ENCODE measurements at regions not wholly inside any gene's neighbourhood (a gene's known extent, or its start where the extent isn't known, plus 50 kb on each side); places are given as distances from the start of the nearest gene placed in this dataset.
"Not testable (repeated sequence)": the region's sequence is repeated elsewhere in the genome, so short reads cannot be mapped to it uniquely, and the experiment has no call there.

DNA sequence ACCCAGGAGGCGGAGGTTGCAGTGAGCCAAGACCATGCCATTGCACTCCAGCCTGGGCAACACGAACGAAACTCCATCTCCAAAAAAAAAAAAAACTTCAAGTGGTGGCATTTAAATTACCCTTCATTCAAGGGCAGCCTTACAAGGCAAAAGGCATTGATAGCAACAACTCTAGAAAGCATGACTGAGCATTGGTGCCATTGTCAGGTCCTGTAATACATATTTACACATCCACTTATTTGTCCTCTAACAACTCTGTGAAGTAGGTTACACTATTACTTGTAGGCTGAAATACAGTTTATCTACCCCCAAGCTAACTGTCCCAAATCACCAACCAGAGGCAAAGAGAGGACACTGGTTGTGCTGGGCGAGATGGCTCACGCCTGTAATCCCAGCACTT is 52.7 kb upstream of the LARP1 start:
- no peak for DNase-seq (ENCODE audit: low read depth in 2 of 3, low spot score in 2 of 3)

DNA sequence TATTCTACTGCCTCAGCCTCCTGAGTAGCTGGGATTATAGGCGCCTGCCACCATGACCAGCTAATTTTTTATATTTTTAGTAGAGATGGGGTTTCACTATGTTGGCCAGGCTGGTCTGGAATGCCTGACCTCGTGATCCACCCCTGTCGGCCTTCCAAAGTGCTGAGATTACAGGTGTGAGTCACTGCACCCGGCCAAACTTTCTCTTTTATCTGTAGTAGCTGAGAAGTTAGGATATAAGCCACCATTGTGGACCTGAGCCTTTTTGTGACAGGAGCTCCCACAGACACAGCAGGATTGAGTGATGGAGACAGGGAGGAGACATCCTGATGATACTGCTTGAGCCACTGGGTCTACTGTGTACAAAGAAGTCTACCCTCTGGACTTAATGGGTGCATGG is 53.5 kb upstream of the LARP1 start:
- DNase-seq (ENCODE audit: low read depth in 2 of 3, low spot score in 2 of 3), result not testable (repeated sequence)

DNA sequence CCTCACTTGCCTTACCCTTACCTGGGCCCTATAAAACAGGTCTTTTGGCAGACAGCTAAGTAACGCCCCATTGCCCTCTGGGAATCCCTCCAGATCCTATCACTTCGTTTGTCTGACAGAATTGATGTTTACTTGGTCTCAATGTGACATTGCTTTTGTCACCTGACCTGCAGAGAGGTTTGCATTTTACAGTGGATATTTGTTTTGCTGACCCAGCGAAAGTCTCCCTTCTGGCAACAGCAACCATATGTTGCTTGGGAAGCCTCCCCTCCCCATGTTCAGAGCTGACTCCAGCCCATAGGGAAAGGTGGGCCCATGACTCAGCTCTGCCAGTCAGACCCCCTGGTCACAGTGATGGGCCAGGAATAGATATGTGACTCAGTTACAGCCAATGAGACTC is 54.0 kb upstream of the LARP1 start:
- no peak for DNase-seq (ENCODE audit: low read depth in 2 of 3, low spot score in 2 of 3)

DNA sequence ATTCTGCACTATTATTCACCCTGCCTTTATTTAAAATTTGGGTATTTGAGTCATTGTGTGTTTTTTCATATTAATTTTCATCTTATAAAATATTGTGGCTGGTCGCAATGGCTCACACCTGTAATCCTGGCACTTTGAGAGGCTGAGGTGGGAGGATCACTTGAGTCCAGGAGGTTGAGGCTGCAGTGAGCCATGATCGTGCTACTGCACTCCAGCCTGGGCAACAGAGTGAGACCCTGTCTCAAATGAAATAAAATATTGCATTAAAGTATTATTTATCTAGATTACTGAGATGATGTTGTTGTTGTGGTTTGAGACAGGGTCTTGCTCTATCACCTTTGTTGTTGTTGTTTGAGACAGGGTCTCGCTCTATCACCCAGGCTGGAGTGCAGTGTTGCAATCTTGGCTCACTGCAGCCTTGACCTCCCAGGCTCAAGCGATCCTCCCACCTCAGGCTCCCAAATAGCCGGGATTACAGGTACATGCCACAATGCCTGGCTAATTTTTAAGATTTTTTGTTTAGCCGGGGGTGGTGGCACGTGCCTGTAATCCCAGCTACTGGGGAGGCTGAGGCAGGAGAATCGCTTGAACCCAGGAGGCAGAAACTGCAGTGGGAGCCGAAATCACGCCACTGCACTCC is 54.8 kb upstream of the LARP1 start:
- not testable (repeated sequence) for DNase-seq (ENCODE audit: low read depth in 2 of 3, low spot score in 2 of 3)

DNA sequence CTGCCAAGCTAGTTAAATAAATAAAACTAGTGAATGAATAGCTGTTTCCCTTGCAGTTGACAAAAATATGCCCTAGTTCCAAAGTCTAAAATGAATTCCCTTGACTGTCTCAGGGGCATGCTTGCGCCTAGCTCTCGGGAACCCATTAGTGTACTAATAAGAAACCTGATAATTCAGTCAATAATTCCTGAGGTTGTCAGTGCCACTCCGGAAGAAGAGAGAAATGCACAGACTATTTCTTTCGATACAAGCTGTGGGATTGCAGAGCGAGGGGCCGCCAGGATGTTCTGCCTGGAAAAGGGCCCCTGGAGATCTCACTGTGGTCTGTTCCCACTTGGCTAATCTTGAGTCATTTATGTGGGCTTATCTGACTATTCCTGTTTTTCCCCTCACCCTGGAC is 56.4 kb upstream of the LARP1 start:
- no peak for DNase-seq (ENCODE audit: low read depth in 2 of 3, low spot score in 2 of 3)

DNA sequence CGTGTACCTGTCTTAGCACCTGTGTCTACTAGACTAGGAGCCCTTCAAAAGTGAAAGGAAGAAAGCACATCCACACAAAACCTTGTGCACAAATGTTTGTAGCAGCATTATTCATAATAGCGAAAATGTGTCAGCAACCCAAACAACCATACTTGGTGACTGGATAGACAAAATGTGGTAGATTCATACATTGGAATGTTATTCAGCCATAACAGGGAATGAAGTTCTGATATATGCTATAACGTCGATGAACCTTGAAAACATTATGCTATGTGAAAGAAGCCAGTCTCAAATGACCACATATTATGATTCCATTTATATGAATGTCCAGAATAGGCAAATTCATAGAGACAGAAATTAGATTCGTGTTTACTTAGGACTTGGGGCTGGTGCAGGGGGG is 57.8 kb upstream of the LARP1 start:
- DNase-seq (ENCODE audit: low read depth in 2 of 3, low spot score in 2 of 3), result no peak

DNA sequence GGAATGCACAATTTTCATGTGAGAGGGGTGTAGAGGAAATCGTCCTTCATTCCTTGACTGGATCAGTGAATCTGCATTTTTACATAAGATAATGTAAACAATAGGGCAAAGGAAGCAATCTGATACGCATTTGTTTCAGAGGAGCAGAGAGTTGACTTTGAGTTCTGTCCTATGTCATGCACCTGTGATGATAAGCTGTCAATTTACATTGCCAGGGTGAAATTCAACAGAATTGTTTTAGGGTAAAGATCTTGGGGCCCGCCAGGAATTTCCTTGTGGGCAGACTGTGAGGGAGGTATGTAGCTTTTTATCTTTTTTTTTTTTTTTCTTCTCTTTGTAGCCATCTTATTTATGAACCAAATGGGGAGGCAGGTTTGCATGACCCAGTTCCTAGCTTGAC is 58.3 kb upstream of the LARP1 start:
- DNase-seq (ENCODE audit: low read depth in 2 of 3, low spot score in 2 of 3), result no peak

DNA sequence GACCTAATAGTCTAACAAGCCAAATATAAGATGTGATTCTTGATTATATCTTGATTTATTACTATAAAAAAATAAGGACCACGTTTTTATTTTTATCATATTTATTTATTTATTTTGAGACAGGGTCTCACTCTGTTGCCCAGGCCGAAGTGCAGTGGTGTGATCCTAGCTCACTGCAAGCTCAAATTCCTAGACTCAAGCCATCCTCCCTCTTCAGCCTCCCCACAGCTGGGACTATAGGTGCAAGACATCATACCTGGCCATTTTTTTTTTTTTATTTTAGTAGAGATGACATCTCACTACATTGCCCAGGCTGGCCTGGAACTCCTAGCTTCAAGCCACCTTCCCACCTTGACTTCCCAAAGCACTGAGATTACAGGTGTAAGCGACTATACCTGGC is 61.0 kb upstream of the LARP1 start:
- no peak for DNase-seq (ENCODE audit: low read depth in 2 of 3, low spot score in 2 of 3)

- DNase-seq (ENCODE audit: low read depth in 2 of 3, low spot score in 2 of 3), result no peak
Observed at GRCh38 chr5:154690488-154690887, 64.7 kb upstream of the LARP1 start.

- DNase-seq (ENCODE audit: low read depth in 2 of 3, low spot score in 2 of 3), result no peak
Observed at GRCh38 chr5:154686490-154686889, 68.7 kb upstream of the LARP1 start.

GRCh38 chr5:154683101-154683880 is 71.9 kb upstream of the LARP1 start:
- DNase-seq (ENCODE audit: low read depth in 2 of 3, low spot score in 2 of 3), result no peak

GRCh38 chr5:154679501-154679900 is 75.7 kb upstream of the LARP1 start:
- no peak for DNase-seq (ENCODE audit: low read depth in 2 of 3, low spot score in 2 of 3)

- DNase-seq (ENCODE audit: low read depth in 2 of 3, low spot score in 2 of 3), result no peak
Observed at GRCh38 chr5:154677921-154678320, 77.3 kb upstream of the LARP1 start.

- DNase-seq (ENCODE audit: low read depth in 2 of 3, low spot score in 2 of 3), result no peak
Observed at GRCh38 chr5:154676508-154676907, 78.7 kb upstream of the LARP1 start.

- no peak for DNase-seq (ENCODE audit: low read depth in 2 of 3, low spot score in 2 of 3)
Observed at GRCh38 chr5:154674029-154674428, 81.1 kb upstream of the LARP1 start.

- no peak for DNase-seq (ENCODE audit: low read depth in 2 of 3, low spot score in 2 of 3)
Observed at GRCh38 chr5:154673506-154673905, 81.7 kb upstream of the LARP1 start.

- not testable (repeated sequence) for DNase-seq (ENCODE audit: low read depth in 2 of 3, low spot score in 2 of 3)
Observed at GRCh38 chr5:154669913-154670312, 85.3 kb upstream of the LARP1 start.

DNA sequence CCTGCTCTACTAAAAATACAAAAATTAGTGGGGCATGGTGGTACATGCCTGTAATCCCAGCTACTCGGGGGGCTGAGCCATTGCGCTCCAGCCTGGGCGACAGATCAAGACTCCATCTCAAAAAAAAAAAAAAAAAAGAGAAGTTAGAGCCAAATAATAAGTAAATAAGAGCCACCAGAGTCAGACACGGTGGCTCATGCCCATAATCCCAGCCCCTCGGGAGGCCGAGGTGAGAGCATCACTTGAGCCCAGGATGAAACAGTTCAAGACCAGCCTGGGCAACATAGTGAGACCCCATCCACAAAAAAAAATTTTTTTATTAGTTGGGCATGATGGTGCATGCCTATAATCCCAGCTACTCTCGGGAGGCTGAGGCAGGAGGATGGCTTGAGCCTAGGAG is 85.8 kb upstream of the LARP1 start:
- DNase-seq (ENCODE audit: low read depth in 2 of 3, low spot score in 2 of 3), result no peak

GRCh38 chr5:154664869-154665268 is 90.3 kb upstream of the LARP1 start:
- no peak for DNase-seq (ENCODE audit: low read depth in 2 of 3, low spot score in 2 of 3)

DNA sequence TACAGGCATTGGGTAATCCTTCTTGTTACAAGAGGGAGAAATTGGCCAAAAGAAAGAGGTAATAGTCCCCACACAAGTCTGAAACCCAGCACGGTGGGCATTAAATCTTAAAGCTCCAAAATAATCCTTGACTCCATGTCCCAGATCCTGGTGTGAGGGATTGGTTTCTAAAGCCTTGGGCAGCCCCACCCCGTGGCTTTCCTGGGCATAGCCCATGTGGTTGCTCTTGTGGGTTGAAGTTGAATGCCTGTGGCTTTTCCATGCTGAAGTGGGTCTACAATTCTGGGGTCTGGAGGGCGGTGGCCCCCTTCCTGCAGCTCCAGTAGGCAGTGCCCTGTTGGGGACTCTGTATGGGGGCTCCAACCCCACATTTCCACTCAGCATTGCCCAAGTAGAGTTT is 91.8 kb upstream of the LARP1 start:
- DNase-seq (ENCODE audit: low read depth in 2 of 3, low spot score in 2 of 3), result no peak

DNA sequence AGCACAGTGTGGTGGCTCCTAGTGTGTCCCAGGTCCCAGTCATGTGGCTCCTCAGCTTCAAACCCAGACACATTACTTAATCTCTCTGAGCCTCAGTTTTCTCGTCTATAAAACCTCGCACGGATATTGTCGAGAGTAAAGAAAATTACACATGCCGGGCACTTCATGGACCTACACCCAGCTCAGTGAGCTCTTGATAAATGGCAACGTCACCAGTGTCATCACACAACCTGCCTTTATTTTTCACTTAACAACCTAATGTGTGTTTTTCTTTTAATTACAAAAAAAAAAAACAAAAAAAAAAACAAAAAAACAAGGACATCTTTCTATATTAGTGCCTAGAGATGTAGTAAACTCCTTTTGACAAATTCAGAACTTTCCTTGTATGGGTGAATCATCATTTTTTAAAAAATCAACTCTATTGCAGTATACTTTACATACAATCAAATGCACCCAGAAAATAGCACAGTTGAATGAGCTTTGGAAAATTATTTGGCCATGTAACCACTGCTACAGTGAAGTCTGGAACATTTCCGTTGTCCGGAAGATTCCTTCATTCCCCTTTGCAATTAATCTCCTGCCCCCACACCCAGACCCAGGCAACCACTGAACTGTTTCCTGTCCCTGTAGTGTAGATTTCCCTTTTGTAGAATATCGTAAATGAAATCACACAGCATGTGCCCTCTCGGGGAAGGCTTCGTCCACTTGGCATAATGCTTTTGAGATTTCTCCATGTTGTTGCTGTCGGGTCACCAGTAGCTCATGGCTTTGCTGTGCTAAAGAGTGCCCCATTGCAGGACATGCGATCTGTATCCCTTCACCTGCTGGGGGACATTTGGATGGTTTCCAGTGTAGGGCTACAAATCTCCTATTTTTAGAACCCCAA is 100.4 kb upstream of the LARP1 start:
- peak in 2 of 3 donors; percentile 11 to 24 for DNase-seq (ENCODE audit: low read depth in 2 of 3, low spot score in 2 of 3)
